GM23338 (cell line): ENCODE measurements at regions not wholly inside any gene's neighbourhood (a gene's known extent, or its start where the extent isn't known, plus 50 kb on each side); places are given as distances from the start of the nearest gene placed in this dataset.

Experiments
- ATAC-seq: fragments of 200-7000 bp; cut with Tn5 transposase; 3 replicates; pipeline ENCODE4 v1.9.1; 2020
- DNase-seq: peaks from one replicate; pipeline ENCODE4 v3.0.0-alpha.2; 2015; ENCODE audit warnings: low spot score
- H2AFZ ChIP-seq: fragments of 200-600 bp; sonication (generic); 2 replicates; pipeline ENCODE4 v1.8.0; 2016; ENCODE audit warnings: antibody characterized with exemption, mild to moderate bottlenecking, moderate library complexity
- H3F3A ChIP-seq: fragments of 200-600 bp; sonication (generic); replicated peaks from 2 replicates; pipeline ENCODE4 v1.8.0; 2017; ENCODE audit warnings: antibody characterized with exemption, mixed run types, low read depth
- H3K27ac ChIP-seq: fragments of 200-600 bp; sonication (generic); 2 replicates; pipeline ENCODE4 v1.6.1; 2016; ENCODE audit warnings: low read depth
- H3K27me3 ChIP-seq: fragments of 200-600 bp; sonication (generic); 2 replicates; pipeline ENCODE4 v1.8.0; 2016; ENCODE audit warnings: mild to moderate bottlenecking, mixed run types, moderate library complexity; ENCODE audit not compliant: insufficient read depth
- H3K36me3 ChIP-seq: fragments of 200-600 bp; sonication (generic); 2 replicates; pipeline ENCODE4 v1.8.0; 2016; ENCODE audit warnings: mild to moderate bottlenecking; ENCODE audit not compliant: insufficient read depth
- H3K4me1 ChIP-seq: fragments of 200-600 bp; sonication (generic); 2 replicates; pipeline ENCODE4 v1.8.0; 2016; ENCODE audit warnings: mild to moderate bottlenecking, moderate library complexity; ENCODE audit not compliant: insufficient read depth
- H3K4me2 ChIP-seq: fragments of 200-600 bp; sonication (generic); 2 replicates; pipeline ENCODE4 v1.7.1; 2017; ENCODE audit warnings: mixed run types
- H3K4me3 ChIP-seq: fragments of 200-600 bp; sonication (generic); 2 replicates; pipeline ENCODE4 v1.6.1; 2016; ENCODE audit warnings: mixed run types
- H3K79me2 ChIP-seq: fragments of 200-600 bp; sonication (generic); replicated peaks from 2 replicates; pipeline ENCODE4 v1.8.0; 2017; ENCODE audit warnings: mild to moderate bottlenecking; ENCODE audit not compliant: insufficient read depth
- H3K9me2 ChIP-seq: fragments of 200-600 bp; sonication (generic); 2 replicates; pipeline ENCODE4 v1.8.0; 2017; ENCODE audit not compliant: insufficient read depth
- H4K20me1 ChIP-seq: fragments of 200-600 bp; sonication (generic); replicated peaks from 2 replicates; pipeline ENCODE4 v1.8.0; 2017; ENCODE audit warnings: mild to moderate bottlenecking; ENCODE audit not compliant: insufficient read depth
- H3K27ac Mint-ChIP-seq: 2 replicates; pipeline ENCODE4 v1.8.0; 2020; ENCODE audit warnings: inconsistent platforms, mild to moderate bottlenecking, moderate library complexity, mixed read lengths
- H3K27me3 Mint-ChIP-seq: 3 replicates; pipeline ENCODE4 v1.8.0; 2022; ENCODE audit warnings: low read depth, mild to moderate bottlenecking, moderate library complexity, mixed read lengths, inconsistent platforms; ENCODE audit not compliant: insufficient read depth, poor library complexity
- H3K36me3 Mint-ChIP-seq: 3 replicates; pipeline ENCODE4 v1.8.0; 2021; ENCODE audit warnings: low read depth, mild to moderate bottlenecking, inconsistent platforms, moderate library complexity, mixed read lengths
- H3K4me1 Mint-ChIP-seq: 3 replicates; pipeline ENCODE4 v1.8.0; 2020; ENCODE audit warnings: mild to moderate bottlenecking, inconsistent platforms, mixed read lengths
- H3K4me3 Mint-ChIP-seq: 3 replicates; pipeline ENCODE4 v1.8.0; 2021; ENCODE audit warnings: moderate library complexity, mild to moderate bottlenecking, inconsistent platforms, mixed read lengths
- H3K9me3 Mint-ChIP-seq: 3 replicates; pipeline ENCODE4 v1.8.0; 2020; ENCODE audit warnings: moderate library complexity, mild to moderate bottlenecking, inconsistent platforms, mixed read lengths
- CREB1 ChIP-seq: fragments of 250-450 bp; sonication (Bioruptor Pico); IDR thresholded peaks from 2 replicates; pipeline ENCODE4 v1.5.0; 2020; ENCODE audit warnings: low read depth, mild to moderate bottlenecking, moderate library complexity
- EZH2 ChIP-seq: fragments of 200-600 bp; sonication (generic); IDR thresholded peaks from one replicate; pipeline ENCODE4 v1.8.0; 2017; ENCODE audit warnings: antibody characterized with exemption, mild to moderate bottlenecking, low read depth; ENCODE audit not compliant: unreplicated experiment
- EZH2phosphoT487 ChIP-seq: fragments of 200-600 bp; sonication (generic); IDR thresholded peaks from one replicate; pipeline ENCODE4 v1.8.1; 2018; ENCODE audit warnings: antibody characterized with exemption; ENCODE audit not compliant: unreplicated experiment
- JUNB ChIP-seq: IDR thresholded peaks from one replicate; pipeline ENCODE4 v1.6.1; 2016; ENCODE audit warnings: antibody characterized with exemption; ENCODE audit not compliant: unreplicated experiment
- NANOG ChIP-seq: IDR thresholded peaks from 2 replicates; pipeline ENCODE4 v1.6.1; 2016; ENCODE audit warnings: antibody characterized with exemption, borderline replicate concordance
- POLR2AphosphoS5 ChIP-seq: IDR thresholded peaks from 2 replicates; pipeline ENCODE4 v1.6.1; 2016; ENCODE audit warnings: antibody characterized with exemption, low read depth
- STAT1 ChIP-seq: IDR thresholded peaks from one replicate; pipeline ENCODE4 v1.6.1; 2016; ENCODE audit warnings: antibody characterized with exemption; ENCODE audit not compliant: unreplicated experiment
- ZNF114 ChIP-seq: fragments of 250-450 bp; sonication (Bioruptor Pico); IDR thresholded peaks from 2 replicates; pipeline ENCODE4 v1.5.0; 2020; ENCODE audit warnings: mild to moderate bottlenecking, moderate library complexity
- ZNF331 ChIP-seq: fragments of 250-450 bp; sonication (Bioruptor Pico); IDR thresholded peaks from 2 replicates; pipeline ENCODE4 v1.5.0; 2020; ENCODE audit warnings: low read depth, mild to moderate bottlenecking, moderate library complexity
- TF ChIP-seq, protein P1 (sequence below): IDR thresholded peaks from 2 replicates; pipeline ENCODE4 v1.6.1; 2016; ENCODE audit warnings: antibody characterized with exemption
- TF ChIP-seq, protein P2 (sequence below), 2 experiments: fragments of 200-600 bp in 1 of 2; sonication (generic) in 1 of 2; conservative IDR thresholded peaks; 2 replicates each; pipeline versions ENCODE4 v1.5.1 to v1.6.1; 2016 to 2017; ENCODE audit warnings: antibody characterized with exemption in 2 of 2, low read depth in 2 of 2, mild to moderate bottlenecking in 2 of 2, moderate library complexity in 1 of 2
- TF ChIP-seq, protein P3 (sequence below): IDR thresholded peaks from one replicate; pipeline ENCODE4 v1.6.1; 2018; ENCODE audit warnings: antibody characterized with exemption; ENCODE audit not compliant: unreplicated experiment
- TF ChIP-seq, protein P4 (sequence below): fragments of 250-450 bp; sonication (Bioruptor Pico); IDR thresholded peaks from 2 replicates; pipeline ENCODE4 v1.5.0; 2020; ENCODE audit warnings: mild to moderate bottlenecking, moderate library complexity

DNA sequence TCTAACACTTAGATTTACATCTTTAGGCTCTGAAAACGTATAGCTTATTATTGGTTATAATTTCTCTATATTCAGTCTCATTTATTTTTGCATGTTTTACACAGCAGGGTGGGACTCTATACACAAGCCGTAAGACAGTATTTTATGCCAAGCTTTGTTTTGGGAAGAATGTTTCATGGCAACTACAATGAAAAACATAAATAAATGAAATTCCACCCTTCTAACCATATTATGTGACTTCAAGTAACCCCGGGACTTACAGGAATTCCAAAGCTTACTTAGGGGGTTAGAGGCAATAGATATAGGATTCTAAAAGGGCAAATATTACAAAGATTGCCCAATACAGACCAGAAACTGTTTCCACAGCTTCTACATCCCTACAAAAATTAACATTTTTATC, 370.9 kb downstream of the PRR32 start:
- Mint-ChIP-seq H3K4me3 (no peak overlapping the region), H3K9me3 (peaks cover 2% of the 10 kb centered on the region; the same call in 1 of the 3 replicates), H3K4me1 (no peaks in the 10 kb centered on the region), H3K36me3 (no peaks in the 10 kb centered on the region; the same call in 2 of the 3 replicates), H3K27ac (no peak overlapping the region), H3K27me3 (no peaks in the 10 kb centered on the region)
- Histone ChIP-seq H3K4me3 (no peak overlapping the region), H2AFZ (no peak overlapping the region), H3K27ac (no peak overlapping the region), H3K27me3 (no peaks in the 10 kb centered on the region), H4K20me1 (no peaks in the 10 kb centered on the region), H3K9me2 (no peaks in the 10 kb centered on the region), H3K4me2 (no peak overlapping the region), H3F3A (no peaks in the 10 kb centered on the region), H3K79me2 (no peaks in the 10 kb centered on the region), H3K36me3 (no peaks in the 10 kb centered on the region), H3K4me1 (no peaks in the 10 kb centered on the region)
- no peak for ATAC-seq
- TF ChIP-seq, protein P1, sequence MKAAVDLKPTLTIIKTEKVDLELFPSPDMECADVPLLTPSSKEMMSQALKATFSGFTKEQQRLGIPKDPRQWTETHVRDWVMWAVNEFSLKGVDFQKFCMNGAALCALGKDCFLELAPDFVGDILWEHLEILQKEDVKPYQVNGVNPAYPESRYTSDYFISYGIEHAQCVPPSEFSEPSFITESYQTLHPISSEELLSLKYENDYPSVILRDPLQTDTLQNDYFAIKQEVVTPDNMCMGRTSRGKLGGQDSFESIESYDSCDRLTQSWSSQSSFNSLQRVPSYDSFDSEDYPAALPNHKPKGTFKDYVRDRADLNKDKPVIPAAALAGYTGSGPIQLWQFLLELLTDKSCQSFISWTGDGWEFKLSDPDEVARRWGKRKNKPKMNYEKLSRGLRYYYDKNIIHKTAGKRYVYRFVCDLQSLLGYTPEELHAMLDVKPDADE: no peak
- TF ChIP-seq ZNF331 (CRISPR knock-in tag) (no peak), CREB1 (CRISPR knock-in tag) (no peak), ZNF114 (no peak), JUNB (no peak), STAT1 (no peak), EZH2 (no peak), NANOG (no peak), EZH2phosphoT487 (no peak), POLR2AphosphoS5 (no peak)
- TF ChIP-seq, protein P2, sequence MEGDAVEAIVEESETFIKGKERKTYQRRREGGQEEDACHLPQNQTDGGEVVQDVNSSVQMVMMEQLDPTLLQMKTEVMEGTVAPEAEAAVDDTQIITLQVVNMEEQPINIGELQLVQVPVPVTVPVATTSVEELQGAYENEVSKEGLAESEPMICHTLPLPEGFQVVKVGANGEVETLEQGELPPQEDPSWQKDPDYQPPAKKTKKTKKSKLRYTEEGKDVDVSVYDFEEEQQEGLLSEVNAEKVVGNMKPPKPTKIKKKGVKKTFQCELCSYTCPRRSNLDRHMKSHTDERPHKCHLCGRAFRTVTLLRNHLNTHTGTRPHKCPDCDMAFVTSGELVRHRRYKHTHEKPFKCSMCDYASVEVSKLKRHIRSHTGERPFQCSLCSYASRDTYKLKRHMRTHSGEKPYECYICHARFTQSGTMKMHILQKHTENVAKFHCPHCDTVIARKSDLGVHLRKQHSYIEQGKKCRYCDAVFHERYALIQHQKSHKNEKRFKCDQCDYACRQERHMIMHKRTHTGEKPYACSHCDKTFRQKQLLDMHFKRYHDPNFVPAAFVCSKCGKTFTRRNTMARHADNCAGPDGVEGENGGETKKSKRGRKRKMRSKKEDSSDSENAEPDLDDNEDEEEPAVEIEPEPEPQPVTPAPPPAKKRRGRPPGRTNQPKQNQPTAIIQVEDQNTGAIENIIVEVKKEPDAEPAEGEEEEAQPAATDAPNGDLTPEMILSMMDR (conservative IDR thresholded peaks at IDR 0.05; ENCODE audit: low read depth in 2 of 2): no peak
- TF ChIP-seq, protein P3, sequence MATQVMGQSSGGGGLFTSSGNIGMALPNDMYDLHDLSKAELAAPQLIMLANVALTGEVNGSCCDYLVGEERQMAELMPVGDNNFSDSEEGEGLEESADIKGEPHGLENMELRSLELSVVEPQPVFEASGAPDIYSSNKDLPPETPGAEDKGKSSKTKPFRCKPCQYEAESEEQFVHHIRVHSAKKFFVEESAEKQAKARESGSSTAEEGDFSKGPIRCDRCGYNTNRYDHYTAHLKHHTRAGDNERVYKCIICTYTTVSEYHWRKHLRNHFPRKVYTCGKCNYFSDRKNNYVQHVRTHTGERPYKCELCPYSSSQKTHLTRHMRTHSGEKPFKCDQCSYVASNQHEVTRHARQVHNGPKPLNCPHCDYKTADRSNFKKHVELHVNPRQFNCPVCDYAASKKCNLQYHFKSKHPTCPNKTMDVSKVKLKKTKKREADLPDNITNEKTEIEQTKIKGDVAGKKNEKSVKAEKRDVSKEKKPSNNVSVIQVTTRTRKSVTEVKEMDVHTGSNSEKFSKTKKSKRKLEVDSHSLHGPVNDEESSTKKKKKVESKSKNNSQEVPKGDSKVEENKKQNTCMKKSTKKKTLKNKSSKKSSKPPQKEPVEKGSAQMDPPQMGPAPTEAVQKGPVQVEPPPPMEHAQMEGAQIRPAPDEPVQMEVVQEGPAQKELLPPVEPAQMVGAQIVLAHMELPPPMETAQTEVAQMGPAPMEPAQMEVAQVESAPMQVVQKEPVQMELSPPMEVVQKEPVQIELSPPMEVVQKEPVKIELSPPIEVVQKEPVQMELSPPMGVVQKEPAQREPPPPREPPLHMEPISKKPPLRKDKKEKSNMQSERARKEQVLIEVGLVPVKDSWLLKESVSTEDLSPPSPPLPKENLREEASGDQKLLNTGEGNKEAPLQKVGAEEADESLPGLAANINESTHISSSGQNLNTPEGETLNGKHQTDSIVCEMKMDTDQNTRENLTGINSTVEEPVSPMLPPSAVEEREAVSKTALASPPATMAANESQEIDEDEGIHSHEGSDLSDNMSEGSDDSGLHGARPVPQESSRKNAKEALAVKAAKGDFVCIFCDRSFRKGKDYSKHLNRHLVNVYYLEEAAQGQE: no peak
- TF ChIP-seq, protein P4, sequence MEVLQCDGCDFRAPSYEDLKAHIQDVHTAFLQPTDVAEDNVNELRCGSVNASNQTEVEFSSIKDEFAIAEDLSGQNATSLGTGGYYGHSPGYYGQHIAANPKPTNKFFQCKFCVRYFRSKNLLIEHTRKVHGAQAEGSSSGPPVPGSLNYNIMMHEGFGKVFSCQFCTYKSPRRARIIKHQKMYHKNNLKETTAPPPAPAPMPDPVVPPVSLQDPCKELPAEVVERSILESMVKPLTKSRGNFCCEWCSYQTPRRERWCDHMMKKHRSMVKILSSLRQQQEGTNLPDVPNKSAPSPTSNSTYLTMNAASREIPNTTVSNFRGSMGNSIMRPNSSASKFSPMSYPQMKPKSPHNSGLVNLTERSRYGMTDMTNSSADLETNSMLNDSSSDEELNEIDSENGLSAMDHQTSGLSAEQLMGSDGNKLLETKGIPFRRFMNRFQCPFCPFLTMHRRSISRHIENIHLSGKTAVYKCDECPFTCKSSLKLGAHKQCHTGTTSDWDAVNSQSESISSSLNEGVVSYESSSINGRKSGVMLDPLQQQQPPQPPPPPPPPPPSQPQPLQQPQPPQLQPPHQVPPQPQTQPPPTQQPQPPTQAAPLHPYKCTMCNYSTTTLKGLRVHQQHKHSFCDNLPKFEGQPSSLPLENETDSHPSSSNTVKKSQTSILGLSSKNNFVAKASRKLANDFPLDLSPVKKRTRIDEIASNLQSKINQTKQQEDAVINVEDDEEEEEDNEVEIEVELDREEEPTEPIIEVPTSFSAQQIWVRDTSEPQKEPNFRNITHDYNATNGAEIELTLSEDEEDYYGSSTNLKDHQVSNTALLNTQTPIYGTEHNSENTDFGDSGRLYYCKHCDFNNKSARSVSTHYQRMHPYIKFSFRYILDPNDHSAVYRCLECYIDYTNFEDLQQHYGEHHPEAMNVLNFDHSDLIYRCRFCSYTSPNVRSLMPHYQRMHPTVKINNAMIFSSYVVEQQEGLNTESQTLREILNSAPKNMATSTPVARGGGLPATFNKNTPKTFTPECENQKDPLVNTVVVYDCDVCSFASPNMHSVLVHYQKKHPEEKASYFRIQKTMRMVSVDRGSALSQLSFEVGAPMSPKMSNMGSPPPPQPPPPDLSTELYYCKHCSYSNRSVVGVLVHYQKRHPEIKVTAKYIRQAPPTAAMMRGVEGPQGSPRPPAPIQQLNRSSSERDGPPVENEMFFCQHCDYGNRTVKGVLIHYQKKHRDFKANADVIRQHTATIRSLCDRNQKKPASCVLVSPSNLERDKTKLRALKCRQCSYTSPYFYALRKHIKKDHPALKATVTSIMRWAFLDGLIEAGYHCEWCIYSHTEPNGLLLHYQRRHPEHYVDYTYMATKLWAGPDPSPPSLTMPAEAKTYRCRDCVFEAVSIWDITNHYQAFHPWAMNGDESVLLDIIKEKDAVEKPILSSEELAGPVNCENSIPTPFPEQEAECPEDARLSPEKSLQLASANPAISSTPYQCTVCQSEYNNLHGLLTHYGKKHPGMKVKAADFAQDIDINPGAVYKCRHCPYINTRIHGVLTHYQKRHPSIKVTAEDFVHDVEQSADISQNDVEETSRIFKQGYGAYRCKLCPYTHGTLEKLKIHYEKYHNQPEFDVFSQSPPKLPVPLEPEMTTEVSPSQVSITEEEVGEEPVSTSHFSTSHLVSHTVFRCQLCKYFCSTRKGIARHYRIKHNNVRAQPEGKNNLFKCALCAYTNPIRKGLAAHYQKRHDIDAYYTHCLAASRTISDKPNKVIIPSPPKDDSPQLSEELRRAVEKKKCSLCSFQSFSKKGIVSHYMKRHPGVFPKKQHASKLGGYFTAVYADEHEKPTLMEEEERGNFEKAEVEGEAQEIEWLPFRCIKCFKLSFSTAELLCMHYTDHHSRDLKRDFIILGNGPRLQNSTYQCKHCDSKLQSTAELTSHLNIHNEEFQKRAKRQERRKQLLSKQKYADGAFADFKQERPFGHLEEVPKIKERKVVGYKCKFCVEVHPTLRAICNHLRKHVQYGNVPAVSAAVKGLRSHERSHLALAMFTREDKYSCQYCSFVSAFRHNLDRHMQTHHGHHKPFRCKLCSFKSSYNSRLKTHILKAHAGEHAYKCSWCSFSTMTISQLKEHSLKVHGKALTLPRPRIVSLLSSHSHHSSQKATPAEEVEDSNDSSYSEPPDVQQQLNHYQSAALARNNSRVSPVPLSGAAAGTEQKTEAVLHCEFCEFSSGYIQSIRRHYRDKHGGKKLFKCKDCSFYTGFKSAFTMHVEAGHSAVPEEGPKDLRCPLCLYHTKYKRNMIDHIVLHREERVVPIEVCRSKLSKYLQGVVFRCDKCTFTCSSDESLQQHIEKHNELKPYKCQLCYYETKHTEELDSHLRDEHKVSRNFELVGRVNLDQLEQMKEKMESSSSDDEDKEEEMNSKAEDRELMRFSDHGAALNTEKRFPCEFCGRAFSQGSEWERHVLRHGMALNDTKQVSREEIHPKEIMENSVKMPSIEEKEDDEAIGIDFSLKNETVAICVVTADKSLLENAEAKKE (CRISPR knock-in tag): no peak
- no peak for DNase-seq
